Transverse colon (tissue), 4 donors: ENCODE measurements at regions not wholly inside any gene's neighbourhood (a gene's known extent, or its start where the extent isn't known, plus 50 kb on each side); places are given as distances from the start of the nearest gene placed in this dataset.

ENCODE experiments used
- DNase-seq: peaks from one replicate; pipeline ENCODE4 v3.0.0-alpha.2; 2019
- H3K27ac ChIP-seq, 4 donors: fragments of 200-600 bp; sonication (generic); 2 replicates each; pipeline ENCODE4 v1.5.1; 2016 to 2018; ENCODE audit warnings: inconsistent platforms in 4 of 4
- H3K27me3 ChIP-seq: fragments of 200-600 bp; sonication (generic); 2 replicates; pipeline ENCODE4 v1.5.1; 2017; ENCODE audit warnings: inconsistent platforms
- H3K36me3 ChIP-seq, 4 donors: fragments of 200-600 bp; sonication (generic); 2 replicates each; pipeline ENCODE4 v1.5.1; 2017 to 2019; ENCODE audit warnings: inconsistent platforms in 4 of 4
- H3K4me1 ChIP-seq, 4 donors: fragments of 200-600 bp; sonication (generic); 2 replicates each; pipeline ENCODE4 v1.5.1; 2017 to 2020; ENCODE audit warnings: inconsistent platforms in 4 of 4
- H3K4me3 ChIP-seq, 4 donors: fragments of 200-600 bp; sonication (generic); 1 replicate in 1 of 4; 2 replicates in 3 of 4; pipeline versions ENCODE4 v1.5.1 to v1.6.1; 2017 to 2019; ENCODE audit warnings: inconsistent platforms in 4 of 4
- H3K9me3 ChIP-seq, 2 donors: fragments of 200-600 bp; sonication (generic); 2 replicates each; pipeline ENCODE4 v1.5.1; 2017 to 2019; ENCODE audit warnings: inconsistent platforms in 2 of 2
- EP300 ChIP-seq: sonication (generic); formaldehyde crosslinking; IDR thresholded peaks from one replicate; pipeline ENCODE4 v1.6.1; 2017; ENCODE audit warnings: antibody characterized with exemption, low read depth
- POLR2A ChIP-seq: fragments of 450-650 bp; IDR thresholded peaks from one replicate; pipeline ENCODE4 v1.6.1; 2016; ENCODE audit warnings: antibody characterized with exemption, mild to moderate bottlenecking, moderate library complexity
- POLR2AphosphoS5 ChIP-seq, 3 donors: sonication (generic); formaldehyde crosslinking; IDR thresholded peaks; one replicate each; pipeline ENCODE4 v1.6.1; 2016; ENCODE audit warnings: antibody characterized with exemption in 3 of 3
- WGBS, 2 donors: methylation state at CpG; one replicate each; pipeline ENCODE4 v1.1.5; 2018; ENCODE audit warnings: low coverage in 1 of 2; 5-methylcytosine and 5-hydroxymethylcytosine counted together
- in situ Hi-C, 4 donors: fragments of 200-750 bp; cut with MboI; loops; one replicate each; pipeline versions ENCODE4 v1.15.0 to v1.15.1; 2017; ENCODE audit warnings: low sequenced_read_pairs in 3 of 4, low pct_ligation_motif_present in 1 of 4, low pct_unique_long_range_greater_than_20kb in 1 of 4
- intact Hi-C: fragments of 100-400 bp; cut with DNase I; formaldehyde crosslinking; loops from one replicate; pipeline ENCODE4 v1.15.1; 2023; ENCODE audit warnings: low total_unique reads
- TF ChIP-seq, protein P1 (sequence below), 5 experiments: fragments of 200-600 bp in 3 of 5; fragments of 450-650 bp in 2 of 5; sonication (generic) in 3 of 5; IDR thresholded peaks; 1 replicate in 2 of 5; 2 replicates in 3 of 5; pipeline ENCODE4 v1.5.1; 2016 to 2017; ENCODE audit warnings: antibody characterized with exemption in 5 of 5, inconsistent platforms in 3 of 5, mild to moderate bottlenecking in 2 of 5, moderate library complexity in 1 of 5

DNA sequence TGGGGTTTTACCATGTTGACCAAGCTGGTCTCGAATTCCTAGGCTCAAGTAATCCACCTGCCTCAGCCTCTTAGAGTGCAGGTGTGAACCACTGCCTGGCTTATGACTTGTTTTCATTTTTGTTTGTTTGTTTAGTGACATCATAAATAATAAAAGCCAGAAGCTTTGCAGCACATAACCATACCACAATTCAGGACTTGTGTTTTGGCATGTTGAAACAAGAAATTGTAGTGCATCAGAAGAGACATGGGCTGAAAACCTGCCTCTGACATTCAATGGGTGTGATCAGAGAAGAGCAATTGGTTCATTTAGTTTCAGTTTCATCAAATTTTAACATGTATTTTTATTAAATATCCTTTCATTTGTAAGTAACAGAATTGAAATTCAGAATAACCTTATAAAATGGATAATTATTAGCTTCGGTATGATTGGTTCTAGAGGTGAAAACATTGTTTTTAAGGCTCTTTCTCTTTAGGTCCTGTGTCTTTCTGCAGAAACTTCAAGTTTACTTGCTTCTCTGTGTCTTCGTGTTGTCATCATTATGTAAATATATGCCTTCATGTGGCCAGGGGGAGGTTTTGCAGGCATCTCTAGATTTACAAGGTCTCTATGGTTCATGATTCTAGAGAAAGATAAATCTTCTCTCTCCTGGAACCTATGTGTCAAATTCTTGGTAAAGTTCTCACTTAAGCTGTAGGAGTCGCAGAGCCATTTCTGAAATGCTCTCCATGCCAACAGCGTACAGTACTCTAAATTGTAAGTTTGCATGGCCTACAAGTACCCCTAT lies 312.0 kb downstream of the KCNC2 start:
- whole genome bisulfite sequencing, 2 donors = 81 to 84% methylated on average over 5 of the region's 5 CpGs
- H3K27me3 ChIP-seq = no peaks in the 10 kb centered on the region
- no peaks in the 10 kb centered on the region for H3K9me3 ChIP-seq
- TF ChIP-seq POLR2A (no peak), EP300 (no peak), POLR2AphosphoS5 (IDR thresholded peaks at IDR 0.05) (no peak)
- TF ChIP-seq, protein P1, sequence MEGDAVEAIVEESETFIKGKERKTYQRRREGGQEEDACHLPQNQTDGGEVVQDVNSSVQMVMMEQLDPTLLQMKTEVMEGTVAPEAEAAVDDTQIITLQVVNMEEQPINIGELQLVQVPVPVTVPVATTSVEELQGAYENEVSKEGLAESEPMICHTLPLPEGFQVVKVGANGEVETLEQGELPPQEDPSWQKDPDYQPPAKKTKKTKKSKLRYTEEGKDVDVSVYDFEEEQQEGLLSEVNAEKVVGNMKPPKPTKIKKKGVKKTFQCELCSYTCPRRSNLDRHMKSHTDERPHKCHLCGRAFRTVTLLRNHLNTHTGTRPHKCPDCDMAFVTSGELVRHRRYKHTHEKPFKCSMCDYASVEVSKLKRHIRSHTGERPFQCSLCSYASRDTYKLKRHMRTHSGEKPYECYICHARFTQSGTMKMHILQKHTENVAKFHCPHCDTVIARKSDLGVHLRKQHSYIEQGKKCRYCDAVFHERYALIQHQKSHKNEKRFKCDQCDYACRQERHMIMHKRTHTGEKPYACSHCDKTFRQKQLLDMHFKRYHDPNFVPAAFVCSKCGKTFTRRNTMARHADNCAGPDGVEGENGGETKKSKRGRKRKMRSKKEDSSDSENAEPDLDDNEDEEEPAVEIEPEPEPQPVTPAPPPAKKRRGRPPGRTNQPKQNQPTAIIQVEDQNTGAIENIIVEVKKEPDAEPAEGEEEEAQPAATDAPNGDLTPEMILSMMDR (IDR thresholded peaks at IDR 0.05) = no peak
- no peak overlapping the region for H3K4me3 ChIP-seq
- in situ Hi-C loops = no loop called here
- H3K36me3 ChIP-seq = no peaks in the 10 kb centered on the region
- DNase-seq = no peak
- no peak overlapping the region for H3K27ac ChIP-seq
- H3K4me1 ChIP-seq = no peaks in the 10 kb centered on the region
- intact Hi-C loops = no loop called here

DNA sequence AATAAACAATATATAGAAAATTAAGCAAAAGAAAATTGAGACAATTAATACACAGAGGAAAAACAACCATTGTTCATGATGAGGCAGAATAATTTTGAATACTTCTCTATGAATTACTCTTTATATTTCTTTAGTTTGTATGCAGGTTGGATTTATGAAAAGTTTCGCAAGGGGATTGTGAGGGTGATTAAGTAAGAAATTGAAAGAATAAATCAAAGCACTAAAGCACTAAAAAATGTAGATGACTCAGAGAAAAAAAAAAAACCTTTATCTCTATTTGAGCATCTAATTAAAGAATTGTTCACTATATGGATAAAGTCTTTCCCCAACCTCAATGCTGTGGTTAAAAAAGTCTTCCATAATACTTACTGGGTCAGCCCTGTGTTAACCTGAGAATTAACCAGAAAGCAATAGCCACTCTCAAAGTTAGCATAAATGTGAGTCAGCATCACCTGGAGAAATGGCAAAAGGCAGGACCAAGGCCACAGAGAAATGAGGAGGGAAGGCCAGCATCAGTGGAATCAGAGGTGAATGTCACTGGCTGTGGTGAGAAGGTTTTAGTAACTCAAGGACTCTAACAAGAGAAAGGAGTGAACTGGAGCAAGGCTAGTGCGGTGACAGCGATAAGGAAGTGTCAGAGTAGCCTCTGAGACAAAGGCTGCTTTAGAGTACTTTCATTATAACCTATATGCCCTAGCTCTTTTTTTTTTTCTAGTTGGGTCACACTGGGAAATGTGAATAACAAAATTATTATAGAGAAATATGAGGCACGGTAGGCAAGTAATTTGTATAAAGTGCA lies 310.4 kb downstream of the KCNC2 start:
- H3K27ac ChIP-seq = no peak overlapping the region
- no peaks in the 10 kb centered on the region for H3K4me1 ChIP-seq
- H3K4me3 ChIP-seq = no peak overlapping the region
- intact Hi-C loops = no loop called here
- no peaks in the 10 kb centered on the region for H3K27me3 ChIP-seq
- in situ Hi-C loops = no loop called here
- TF ChIP-seq POLR2AphosphoS5 (IDR thresholded peaks at IDR 0.05) = no peak
- no peak for TF ChIP-seq POLR2A
- TF ChIP-seq EP300 = no peak
- TF ChIP-seq, protein P1 (IDR thresholded peaks at IDR 0.05) = no peak
- no peak for DNase-seq
- no peaks in the 10 kb centered on the region for H3K9me3 ChIP-seq
- 81 to 88% methylated on average over 4 of the region's 4 CpGs for WGBS, 2 donors
- H3K36me3 ChIP-seq = no peaks in the 10 kb centered on the region

DNA sequence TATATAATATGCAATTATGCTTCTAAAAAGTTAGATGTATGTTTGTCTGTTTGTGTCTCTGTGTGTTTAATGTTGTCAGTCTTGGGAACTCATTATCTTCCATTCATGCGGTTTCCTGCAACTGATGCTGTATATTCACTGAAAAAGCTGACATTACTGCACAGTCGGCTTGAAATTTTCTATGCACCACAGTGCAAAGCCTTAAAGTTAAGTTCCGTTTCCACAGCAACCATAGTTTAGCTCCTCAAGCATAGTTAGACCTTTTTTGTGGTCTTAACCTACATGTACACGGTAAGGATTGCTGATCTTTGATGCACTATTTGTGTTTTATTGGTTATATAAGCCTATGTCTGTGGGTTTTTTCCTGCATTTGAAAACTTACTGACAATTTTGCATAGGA lies 309.4 kb downstream of the KCNC2 start:
- Histone ChIP-seq H3K4me3 (no peak overlapping the region), H3K27me3 (no peaks in the 10 kb centered on the region), H3K9me3 (no peaks in the 10 kb centered on the region), H3K4me1 (no peaks in the 10 kb centered on the region), H3K36me3 (no peaks in the 10 kb centered on the region), H3K27ac (no peak overlapping the region)
- DNase-seq = no peak
- no peak for TF ChIP-seq POLR2AphosphoS5 (IDR thresholded peaks at IDR 0.05)
- TF ChIP-seq, protein P1 (IDR thresholded peaks at IDR 0.05) = no peak
- no peak for TF ChIP-seq POLR2A
- TF ChIP-seq EP300 = no peak
- intact Hi-C loops (no loop called here), in situ Hi-C loops (no loop called here)
- WGBS, 2 donors = 80 to 87% methylated on average over 4 of the region's 4 CpGs

DNA sequence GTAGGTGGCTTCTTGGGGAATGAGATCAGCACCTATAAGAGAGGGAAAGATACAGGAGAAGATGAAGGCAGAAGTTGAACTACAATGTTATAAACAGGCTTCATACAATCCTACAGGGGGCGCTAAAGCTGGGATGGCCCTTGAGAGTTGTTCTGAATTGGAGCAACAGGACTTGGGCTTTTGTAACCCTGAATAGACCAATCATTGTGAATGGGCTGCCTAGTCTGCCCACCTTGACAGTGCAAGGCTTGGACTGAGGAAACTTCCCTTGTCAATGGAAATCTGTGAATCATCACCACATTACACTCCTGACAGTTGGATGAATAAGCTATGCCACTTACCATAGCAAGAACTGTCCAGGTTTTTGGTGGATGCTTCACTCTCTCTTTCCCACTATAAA lies 306.1 kb downstream of the KCNC2 start:
- no peak for DNase-seq
- H3K4me1 ChIP-seq = no peaks in the 10 kb centered on the region
- in situ Hi-C loops = no loop called here
- no peak overlapping the region for H3K4me3 ChIP-seq
- no peak overlapping the region for H3K27ac ChIP-seq
- H3K27me3 ChIP-seq = no peaks in the 10 kb centered on the region
- intact Hi-C loops = no loop called here
- no peaks in the 10 kb centered on the region for H3K9me3 ChIP-seq
- no peak for TF ChIP-seq POLR2AphosphoS5 (IDR thresholded peaks at IDR 0.05)
- TF ChIP-seq EP300 = no peak
- TF ChIP-seq, protein P1 (IDR thresholded peaks at IDR 0.05) = no peak
- no peak for TF ChIP-seq POLR2A
- WGBS, 2 donors = 0 to 60% methylated on average over 1 of the region's 1 CpG
- H3K36me3 ChIP-seq = no peaks in the 10 kb centered on the region
